ENCODE measurements at regions not wholly inside any gene's neighbourhood (a gene's known extent, or its start where the extent isn't known, plus 50 kb on each side); places are given as distances from the start of the nearest gene placed in this dataset.
"Not testable (repeated sequence)": the region's sequence is repeated elsewhere in the genome, so short reads cannot be mapped to it uniquely, and the experiment has no call there.

GRCh38 chr10:38364073-38364472 lies 269.9 kb downstream of the ZNF37A start:
- DNase-seq, result not testable (repeated sequence)

- not testable (repeated sequence) for DNase-seq
These were observed 271.8 kb downstream of the ZNF37A start for GRCh38 chr10:38365917-38366316.

GRCh38 chr10:38383800-38384199 lies 289.7 kb downstream of the ZNF37A start:
- DNase-seq, result not testable (repeated sequence)

DNA sequence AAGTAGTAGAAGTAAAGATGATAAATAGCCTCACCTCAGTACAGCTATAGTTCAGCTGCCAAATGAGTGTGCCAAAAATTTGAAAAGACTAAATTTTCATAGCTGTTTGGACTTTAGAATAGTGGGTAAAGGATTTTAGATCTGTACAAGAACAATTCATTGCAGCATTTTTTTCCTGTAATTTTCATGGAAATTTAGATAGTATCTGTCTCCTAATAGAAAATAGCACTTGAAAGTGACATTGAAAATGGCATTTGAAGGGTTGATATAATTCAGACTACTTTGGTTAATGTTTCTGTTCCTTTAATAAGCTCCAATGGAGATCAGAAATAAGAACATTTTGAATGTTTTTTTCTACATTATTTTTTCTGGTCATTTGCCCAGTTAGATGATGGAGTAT lies 292.7 kb downstream of the ZNF37A start:
- DNase-seq, result not testable (repeated sequence)

DNA sequence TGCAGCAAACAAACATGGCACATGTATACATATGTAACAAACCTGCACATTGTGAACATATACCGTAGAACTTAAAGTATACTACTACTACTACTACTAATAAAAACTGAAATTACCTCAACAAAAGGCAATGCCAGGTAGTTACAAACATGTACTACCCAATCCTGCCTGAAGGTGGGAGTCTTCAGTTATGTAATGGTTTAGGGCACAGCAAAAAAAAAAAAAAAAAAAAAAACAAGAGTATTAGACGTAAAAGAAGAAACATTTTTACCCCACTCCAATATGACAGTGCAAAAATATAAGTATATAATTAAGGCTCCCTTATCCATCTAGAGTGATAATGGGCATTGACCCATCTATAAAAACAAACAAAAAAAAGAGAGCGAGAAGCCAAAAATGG lies 296.6 kb downstream of the ZNF37A start:
- peak; percentile 20 for DNase-seq

- not testable (repeated sequence) for DNase-seq
These were observed 301.3 kb downstream of the ZNF37A start for GRCh38 chr10:38395465-38395864.

DNA sequence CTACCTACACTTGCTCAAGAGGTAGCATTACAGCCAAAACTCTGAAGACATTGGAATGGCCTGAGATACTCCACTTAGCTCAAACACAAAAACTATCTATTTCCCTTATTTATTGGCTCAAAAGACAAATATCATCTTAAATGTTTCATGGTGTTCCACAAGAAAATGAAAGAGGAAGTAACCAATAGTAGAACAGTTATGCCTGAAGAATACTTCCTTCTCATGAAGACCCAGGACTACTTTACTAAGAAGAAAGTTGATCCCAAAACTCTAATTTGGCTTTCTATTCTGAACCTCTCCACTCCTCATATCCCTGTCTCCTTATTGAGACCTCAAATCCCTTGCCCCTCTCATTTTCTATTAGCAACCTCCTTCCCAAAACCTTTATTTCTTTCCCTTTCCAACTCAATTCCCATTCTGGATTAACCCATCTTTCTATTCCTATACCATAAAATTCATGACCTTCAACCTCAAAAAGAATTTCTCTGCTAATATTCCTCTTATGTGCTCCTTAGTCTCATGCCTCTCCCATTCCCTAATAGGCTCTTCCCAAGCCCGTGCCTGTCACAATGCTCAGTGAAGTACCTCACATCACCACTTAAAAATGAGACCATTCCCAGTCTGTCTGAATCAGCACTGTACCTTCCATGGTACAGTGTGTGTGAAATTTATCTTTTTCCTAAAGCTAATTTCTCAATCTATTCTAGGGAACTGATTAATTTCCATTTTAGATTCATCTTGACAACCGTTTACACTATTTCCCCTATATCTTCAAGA lies 302.2 kb downstream of the ZNF37A start:
- DNase-seq, result not testable (repeated sequence)

- not testable (repeated sequence) for DNase-seq
These were observed 307.4 kb downstream of the ZNF37A start for GRCh38 chr10:38401565-38401964.

DNA sequence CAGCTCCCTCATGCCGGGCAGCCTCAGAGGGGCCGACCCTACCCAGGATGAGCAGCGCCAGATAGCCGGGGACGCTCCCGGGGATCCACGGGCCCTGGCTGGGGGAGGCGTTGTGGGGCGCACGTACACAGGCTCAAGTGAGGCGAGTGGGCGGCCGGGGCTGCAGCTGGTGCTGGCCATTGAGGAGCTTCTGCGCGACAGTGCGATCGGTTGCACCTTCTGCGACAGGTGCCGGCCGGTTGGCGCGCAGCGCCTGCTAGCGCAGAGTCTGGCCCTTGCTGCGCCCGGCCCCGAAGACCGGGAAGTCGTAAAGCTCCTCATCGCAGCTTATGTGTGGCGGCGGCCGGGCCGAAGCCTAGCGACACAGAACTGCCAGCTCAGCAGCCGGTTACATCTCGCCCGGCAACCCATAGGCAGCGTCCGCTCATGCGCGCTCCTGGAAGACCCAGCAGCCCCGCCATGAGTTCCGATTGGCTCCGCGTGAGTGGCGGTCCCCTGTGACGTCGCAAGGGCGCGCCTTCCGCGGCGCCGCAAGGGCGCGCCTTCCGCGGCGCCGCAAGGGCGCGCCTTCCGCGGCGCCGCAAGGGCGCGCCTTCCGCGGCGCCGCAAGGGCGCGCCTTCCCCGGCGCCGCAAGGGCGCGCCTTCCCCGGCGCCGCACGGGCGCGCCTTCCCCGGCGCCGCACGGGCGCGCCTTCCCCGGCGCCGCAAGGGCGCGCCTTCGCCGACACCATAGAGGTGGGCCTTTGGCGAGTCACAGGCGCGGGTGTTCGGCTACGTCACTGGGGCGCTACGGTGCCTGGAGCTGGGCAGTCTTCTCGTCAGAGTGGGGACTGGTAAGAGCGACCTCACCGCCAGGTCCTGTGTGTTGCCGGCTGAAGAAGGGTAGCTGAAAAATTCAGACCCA lies 308.6 kb downstream of the ZNF37A start:
- peak; percentile 89 for DNase-seq

GRCh38 chr10:38403347-38404117 lies 309.4 kb downstream of the ZNF37A start:
- DNase-seq, result not testable (repeated sequence)

GRCh38 chr10:38423634-38424033 lies 329.5 kb downstream of the ZNF37A start:
- DNase-seq, result not testable (repeated sequence)

GRCh38 chr10:38430242-38430641 lies 336.1 kb downstream of the ZNF37A start:
- DNase-seq, result not testable (repeated sequence)

DNA sequence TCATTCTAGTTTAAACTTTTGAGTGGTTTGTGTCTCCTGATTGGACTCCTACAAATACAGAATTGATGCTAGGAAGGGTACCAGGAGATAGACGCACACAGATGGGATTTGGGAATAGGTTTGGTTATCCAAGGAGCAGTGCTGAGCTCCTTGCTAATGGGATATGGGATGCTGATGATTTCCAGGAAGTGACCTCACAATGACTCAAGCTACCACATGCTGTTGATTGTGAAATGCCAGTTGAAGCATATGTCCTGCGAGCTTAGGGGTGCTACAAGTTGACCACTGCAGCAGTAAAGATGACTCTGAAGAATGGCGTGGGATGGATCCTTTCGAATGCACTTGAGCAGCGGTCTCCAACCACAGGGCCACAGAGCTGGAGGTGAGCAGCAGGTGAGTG lies 343.2 kb downstream of the ZNF37A start:
- not testable (repeated sequence) for DNase-seq

DNA sequence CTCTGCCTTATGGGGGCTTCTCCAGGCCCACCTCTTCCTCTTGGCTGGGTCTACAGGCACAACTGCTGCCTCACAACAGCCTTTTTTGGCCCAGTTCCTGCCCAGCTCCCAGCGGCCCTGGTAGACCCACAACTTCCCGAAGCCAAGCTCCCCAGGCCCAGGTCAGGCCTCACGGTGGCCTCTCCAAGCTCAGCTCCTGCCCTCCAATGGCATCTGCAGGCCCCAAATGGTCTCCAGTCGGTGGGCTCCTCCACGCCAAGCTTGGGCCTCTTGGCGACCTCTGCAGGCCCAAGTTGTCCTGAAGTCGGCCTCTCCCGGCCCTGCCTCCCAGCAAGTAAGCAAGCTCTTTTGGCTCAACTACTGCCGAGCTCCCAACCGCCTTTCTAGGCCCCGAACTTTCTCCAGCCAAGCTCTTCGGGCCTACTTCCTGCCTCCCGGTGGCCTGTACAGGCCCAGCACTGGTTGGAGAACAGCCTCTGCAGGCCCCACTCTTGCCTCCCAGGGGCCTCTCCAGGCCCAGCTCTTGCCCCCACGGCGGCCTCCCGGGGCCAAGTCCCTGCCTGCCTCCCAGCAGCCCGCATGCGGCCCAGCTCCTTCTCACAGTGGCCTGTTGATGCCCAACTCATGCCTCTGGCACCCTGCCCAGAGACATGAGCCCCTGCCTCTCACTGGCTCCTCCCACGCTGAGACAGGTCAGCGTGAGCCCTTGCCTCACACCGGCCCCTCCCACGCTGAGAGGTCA lies 354.6 kb downstream of the ZNF37A start:
- not testable (repeated sequence) for DNase-seq

GRCh38 chr10:38449618-38450017 lies 355.5 kb downstream of the ZNF37A start:
- DNase-seq, result not testable (repeated sequence)

- not testable (repeated sequence) for DNase-seq
These were observed 356.4 kb downstream of the ZNF37A start for GRCh38 chr10:38450372-38451057.

DNA sequence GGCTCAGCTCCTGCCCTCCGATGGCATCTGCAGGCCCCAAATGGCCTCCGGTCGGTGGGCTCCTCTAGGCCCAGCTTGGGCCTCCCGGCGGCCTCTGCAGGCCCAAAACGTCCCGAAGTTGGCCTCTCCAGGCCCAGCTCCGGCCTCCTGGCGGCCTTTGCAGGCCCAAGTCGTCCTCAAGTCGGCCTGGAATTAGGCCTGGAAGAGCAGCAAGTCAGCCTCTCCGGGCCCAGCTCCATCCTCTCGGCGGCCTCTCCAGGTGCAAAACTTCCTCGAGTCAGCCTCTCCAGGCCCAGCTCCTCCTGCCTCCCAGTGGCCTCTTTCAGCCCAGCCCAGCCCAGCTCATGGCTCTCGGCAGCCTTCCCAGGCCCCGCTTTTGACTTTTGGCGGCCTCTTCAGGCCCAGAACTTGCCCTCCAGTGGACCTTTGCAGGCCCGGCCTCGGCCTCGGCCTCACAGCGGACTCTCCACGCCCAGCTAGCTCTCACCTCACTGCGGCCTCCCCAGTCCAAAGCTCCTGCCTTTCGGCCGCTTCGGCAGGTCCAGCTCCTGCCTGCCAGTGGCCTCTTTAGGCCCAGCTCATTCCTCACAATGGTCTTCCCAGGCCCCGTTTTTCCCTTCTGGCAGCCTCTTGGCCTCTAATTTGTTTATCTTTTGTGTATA lies 357.3 kb downstream of the ZNF37A start:
- not testable (repeated sequence) for DNase-seq

Data from activated CD8-positive, alpha-beta memory T cell treated with anti-CD3 and anti-CD28 coated beads, Interleukin-2, amount 50 U/mL, for 4 hours (primary cell).